GM12891 (cell line): ENCODE measurements at regions not wholly inside any gene's neighbourhood (a gene's known extent, or its start where the extent isn't known, plus 50 kb on each side); places are given as distances from the start of the nearest gene placed in this dataset.

Experiments used
- PAX5 ChIP-seq: IDR thresholded peaks from 2 replicates; pipeline ENCODE4 v1.6.1; 2011; ENCODE audit warnings: low read length, moderate library complexity, mild to moderate bottlenecking; ENCODE audit not compliant: insufficient read depth, severe bottlenecking
- POLR2A ChIP-seq: IDR thresholded peaks from 2 replicates; pipeline ENCODE4 v1.6.1; 2011; ENCODE audit warnings: low read depth, low read length, control low read depth
- POLR2AphosphoS5 ChIP-seq: IDR thresholded peaks from 2 replicates; pipeline ENCODE4 v1.6.1; 2011; ENCODE audit warnings: low read depth, low read length, control low read depth
- POU2F2 ChIP-seq: IDR thresholded peaks from 2 replicates; pipeline ENCODE4 v1.6.1; 2011; ENCODE audit warnings: low read depth, mild to moderate bottlenecking, control low read depth, low read length, moderate library complexity
- SPI1 ChIP-seq: IDR thresholded peaks from 2 replicates; pipeline ENCODE4 v1.6.1; 2011; ENCODE audit warnings: low read depth, low read length, control low read depth
- TAF1 ChIP-seq: IDR thresholded peaks from 2 replicates; pipeline ENCODE4 v1.6.1; 2011; ENCODE audit warnings: low read depth, low read length, control low read depth

- TF ChIP-seq PAX5 (no peak), POLR2AphosphoS5 (no peak), POLR2A (no peak), TAF1 (no peak), POU2F2 (no peak), SPI1 (no peak)
Measured at GRCh38 chr5:87136733-87137132, 130.9 kb upstream of the RASA1 start.
